CD4-positive, alpha-beta T cell (primary cell): ENCODE measurements at regions not wholly inside any gene's neighbourhood (a gene's known extent, or its start where the extent isn't known, plus 50 kb on each side); places are given as distances from the start of the nearest gene placed in this dataset.

Experiments
- ATAC-seq: fragments of 200-7000 bp; cut with Tn5 transposase; one replicate; pipeline ENCODE4 v1.10.0; 2022; ENCODE audit warnings: mild to moderate bottlenecking; ENCODE audit not compliant: poor library complexity
- CTCF ChIA-PET: fragments of 350-600 bp; sonication (Branson Sonifier 250); formaldehyde crosslinking; loops from one replicate; lab custom pipeline; 2021; ENCODE audit warnings: antibody characterized with exemption, inconsistent platforms; lab: Charles Lee
- POLR2A ChIA-PET: fragments of 350-600 bp; sonication (Branson Sonifier 250); formaldehyde crosslinking; loops from one replicate; lab custom pipeline; 2021; ENCODE audit warnings: antibody characterized with exemption, inconsistent platforms; lab: Charles Lee
- DNase-seq, 14 experiments: peaks; one replicate each; pipeline ENCODE4 v3.0.0-alpha.2; 2013 to 2020; ENCODE audit warnings: mixed read lengths in 2 of 14
- H3K27ac ChIP-seq, 2 donors: one replicate each; pipeline versions ENCODE4 v1.5.1 to v1.7.0; 2013; ENCODE audit warnings: low read length in 2 of 2, low read depth in 1 of 2, mild to moderate bottlenecking in 1 of 2
- H3K27me3 ChIP-seq, 2 experiments: 1 replicate in 1 of 2; 2 replicates in 1 of 2; pipeline versions ENCODE4 v1.6.1 to v1.7.0; 2013; ENCODE audit warnings: low read length in 2 of 2, control low read depth in 1 of 2, mild to moderate bottlenecking in 1 of 2, moderate library complexity in 1 of 2; ENCODE audit not compliant: insufficient read depth in 2 of 2, control insufficient read depth in 1 of 2
- H3K36me3 ChIP-seq: one replicate; pipeline ENCODE4 v1.6.1; 2013; ENCODE audit warnings: low read length, control low read depth; ENCODE audit not compliant: insufficient read depth
- H3K4me1 ChIP-seq: one replicate; pipeline ENCODE4 v1.6.1; 2013; ENCODE audit warnings: low read length, control low read depth; ENCODE audit not compliant: insufficient read depth
- H3K4me3 ChIP-seq: one replicate; pipeline ENCODE4 v1.5.1; 2013; ENCODE audit warnings: mild to moderate bottlenecking, low read length, moderate library complexity
- H3K9me3 ChIP-seq, 2 experiments: 1 replicate in 1 of 2; 2 replicates in 1 of 2; pipeline versions ENCODE4 v1.6.1 to v1.7.0; 2013; ENCODE audit warnings: low read length in 2 of 2, mild to moderate bottlenecking in 2 of 2, control low read depth in 1 of 2, moderate library complexity in 1 of 2; ENCODE audit not compliant: control insufficient read depth in 1 of 2, insufficient read depth in 1 of 2
- H3K27ac Mint-ChIP-seq: one replicate; pipeline ENCODE4 v1.8.0; 2020; ENCODE audit warnings: mixed read lengths
- H3K27me3 Mint-ChIP-seq: one replicate; pipeline ENCODE4 v1.8.0; 2021; ENCODE audit warnings: mixed read lengths
- H3K36me3 Mint-ChIP-seq: one replicate; pipeline ENCODE4 v1.8.0; 2021; ENCODE audit warnings: low read depth, mixed read lengths
- H3K4me1 Mint-ChIP-seq: one replicate; pipeline ENCODE4 v1.8.0; 2021; ENCODE audit warnings: low read depth, mixed read lengths
- H3K4me3 Mint-ChIP-seq: one replicate; pipeline ENCODE4 v1.8.0; 2020; ENCODE audit warnings: mild to moderate bottlenecking, mixed read lengths
- H3K9me3 Mint-ChIP-seq: one replicate; pipeline ENCODE4 v1.8.0; 2020; ENCODE audit warnings: mixed read lengths
- CTCF ChIP-seq: fragments of 200-600 bp; IDR thresholded peaks from one replicate; pipeline ENCODE4 v1.8.0; 2022; ENCODE audit warnings: antibody characterized with exemption, mild to moderate bottlenecking
- intact Hi-C, 2 experiments: fragments of 100-400 bp; cut with DNase I in 1 of 2; cut with micrococcal nuclease in 1 of 2; formaldehyde crosslinking; loops; one replicate each; pipeline versions ENCODE4 v1.15.1 to v1.9.0; 2023 to 2025; cut with DNase I, micrococcal nuclease

GRCh38 chr10:120368338-120368737, 88.7 kb upstream of the PLPP4 start:
- H3K9me3 ChIP-seq = no peaks in the 10 kb centered on the region
- no peaks in the 10 kb centered on the region for H3K9me3 Mint-ChIP-seq
- no peak for TF ChIP-seq CTCF
- no peak overlapping the region for H3K4me3 Mint-ChIP-seq
- no peak overlapping the region for H3K4me3 ChIP-seq
- ATAC-seq (no peak), DNase-seq (no peak)
- intact Hi-C loops = no loop called here
- no peak overlapping the region for H3K27ac Mint-ChIP-seq
- peaks cover 12% of the 10 kb centered on the region for H3K27me3 Mint-ChIP-seq
- no peak overlapping the region for H3K27ac ChIP-seq
- no peaks in the 10 kb centered on the region for H3K36me3 ChIP-seq
- CTCF ChIA-PET = no interaction called here
- no peaks in the 10 kb centered on the region for H3K36me3 Mint-ChIP-seq
- no peaks in the 10 kb centered on the region for H3K4me1 ChIP-seq
- H3K27me3 ChIP-seq = peaks cover 0 to 5% of the 10 kb centered on the region in 2 experiments
- POLR2A ChIA-PET = no interaction called here
- H3K4me1 Mint-ChIP-seq = no peaks in the 10 kb centered on the region

- POLR2A ChIA-PET = no interaction called here
- CTCF ChIA-PET = no interaction called here
Observed at GRCh38 chr10:120368927-120369326, 88.1 kb upstream of the PLPP4 start.

GRCh38 chr10:120369856-120370276, 87.2 kb upstream of the PLPP4 start:
- ChIA-PET POLR2A (no interaction called here), CTCF (no interaction called here)
- Mint-ChIP-seq H3K27me3 (peaks cover 11% of the 10 kb centered on the region), H3K4me1 (no peaks in the 10 kb centered on the region), H3K27ac (no peak overlapping the region), H3K9me3 (no peaks in the 10 kb centered on the region), H3K36me3 (no peaks in the 10 kb centered on the region), H3K4me3 (no peak overlapping the region)
- no peaks in the 10 kb centered on the region for H3K27me3 ChIP-seq
- no peaks in the 10 kb centered on the region for H3K9me3 ChIP-seq
- DNase-seq (no peak), ATAC-seq (no peak)
- no peak overlapping the region for H3K4me3 ChIP-seq
- no peaks in the 10 kb centered on the region for H3K36me3 ChIP-seq
- TF ChIP-seq CTCF = no peak
- H3K27ac ChIP-seq = no peak overlapping the region
- intact Hi-C loops = no loop called here
- H3K4me1 ChIP-seq = no peaks in the 10 kb centered on the region

More at GRCh38 chr10:120368927-120369326, 88.1 kb upstream of the PLPP4 start:
- no peaks in the 10 kb centered on the region for H3K4me1 Mint-ChIP-seq
- H3K9me3 Mint-ChIP-seq = no peaks in the 10 kb centered on the region
- no peaks in the 10 kb centered on the region for H3K36me3 Mint-ChIP-seq
- Histone ChIP-seq H3K27me3 (peaks cover 0 to 5% of the 10 kb centered on the region in 2 experiments), H3K27ac (no peak overlapping the region), H3K4me1 (no peaks in the 10 kb centered on the region), H3K4me3 (no peak overlapping the region), H3K9me3 (no peaks in the 10 kb centered on the region), H3K36me3 (no peaks in the 10 kb centered on the region)
- no peak overlapping the region for H3K27ac Mint-ChIP-seq
- TF ChIP-seq CTCF = no peak
- intact Hi-C loops = no loop called here
- H3K4me3 Mint-ChIP-seq = no peak overlapping the region
- DNase-seq (no peak), ATAC-seq (no peak)
- peaks cover 11% of the 10 kb centered on the region for H3K27me3 Mint-ChIP-seq
